ENCODE measurements at regions not wholly inside any gene's neighbourhood (a gene's known extent, or its start where the extent isn't known, plus 50 kb on each side); places are given as distances from the start of the nearest gene placed in this dataset.

- Histone ChIP-seq H3K4me3 (ENCODE audit: low read length in 2 of 2) (no peak overlapping the region), H2AFZ (ENCODE audit: low read length) (no peak overlapping the region), H3K27ac (replicated peaks; ENCODE audit: low read length) (no peak overlapping the region), H2BK120ac (ENCODE audit: low read depth, low read length) (no peak overlapping the region), H2BK12ac (ENCODE audit: low read length) (no peak overlapping the region), H2BK15ac (ENCODE audit: low read length) (no peak overlapping the region), H4K8ac (ENCODE audit: low read depth, low read length) (no peak overlapping the region), H2AK5ac (ENCODE audit: low read depth, low read length) (no peak overlapping the region), H4K91ac (ENCODE audit: low read depth, low read length, poor library complexity) (no peak overlapping the region), H3K9me3 (replicated peaks in 1 of 2; ENCODE audit: control insufficient read depth in 2 of 2, insufficient read depth in 1 of 2, low read depth in 1 of 2, low read length in 2 of 2) (no peaks in the 10 kb centered on the region), H3K4ac (ENCODE audit: low read length) (no peak overlapping the region), H3K18ac (ENCODE audit: low read length) (no peak overlapping the region), H3K36me3 (replicated peaks in 1 of 2; ENCODE audit: control insufficient read depth in 2 of 2, insufficient read depth in 2 of 2, low read length in 2 of 2) (no peaks in the 10 kb centered on the region), H3K4me2 (ENCODE audit: insufficient read depth, low read length, poor library complexity, severe bottlenecking) (no peak overlapping the region), H3K4me1 (ENCODE audit: control insufficient read depth in 2 of 2, insufficient read depth in 1 of 2, low read depth in 1 of 2, low read length in 2 of 2) (no peaks in the 10 kb centered on the region), H3K23ac (ENCODE audit: low read depth, low read length, poor library complexity) (no peak overlapping the region), H3K9ac (ENCODE audit: low read depth, low read length, poor library complexity) (no peak overlapping the region), H3K79me1 (ENCODE audit: low read depth, low read length) (no peaks in the 10 kb centered on the region), H3K27me3 (ENCODE audit: control insufficient read depth in 3 of 3, insufficient read depth in 3 of 3, low read depth in 1 of 3, low read length in 3 of 3) (no peaks in the 10 kb centered on the region), H3K14ac (ENCODE audit: low read length) (no peak overlapping the region), H2BK5ac (ENCODE audit: low read length) (no peak overlapping the region)
- WGBS, 2 donors (ENCODE audit: extremely low coverage in 2 of 2, insufficient read length in 2 of 2, insufficient replicate concordance in 1 of 2) = no CpG with 5 or more reads among the region's 1 CpG
- DNase-seq (ENCODE audit: low spot score) = no peak
These were observed 200.8 kb upstream of the BTBD3 start for GRCh38 chr20:11716945-11717248.

- no peak overlapping the region for H4K91ac ChIP-seq (ENCODE audit: low read depth, low read length, poor library complexity)
- no peak overlapping the region for H3K4ac ChIP-seq (ENCODE audit: low read length)
- no peak overlapping the region for H4K8ac ChIP-seq (ENCODE audit: low read depth, low read length)
- no peak overlapping the region for H2AK5ac ChIP-seq (ENCODE audit: low read depth, low read length)
- no peak overlapping the region for H3K27ac ChIP-seq (replicated peaks; ENCODE audit: low read length)
- H2BK15ac ChIP-seq (ENCODE audit: low read length) = no peak overlapping the region
- no peak overlapping the region for H3K18ac ChIP-seq (ENCODE audit: low read length)
- H3K79me1 ChIP-seq (ENCODE audit: low read depth, low read length) = no peaks in the 10 kb centered on the region
- no peaks in the 10 kb centered on the region for H3K27me3 ChIP-seq (ENCODE audit: control insufficient read depth in 3 of 3, insufficient read depth in 3 of 3, low read depth in 1 of 3, low read length in 3 of 3)
- H3K14ac ChIP-seq (ENCODE audit: low read length) = no peak overlapping the region
- H3K23ac ChIP-seq (ENCODE audit: low read depth, low read length, poor library complexity) = no peak overlapping the region
- no peak overlapping the region for H2BK12ac ChIP-seq (ENCODE audit: low read length)
- H3K9ac ChIP-seq (ENCODE audit: low read depth, low read length, poor library complexity) = no peak overlapping the region
- WGBS, 2 donors (ENCODE audit: extremely low coverage in 2 of 2, insufficient read length in 2 of 2, insufficient replicate concordance in 1 of 2) = no CpG with 5 or more reads among the region's 3 CpGs
- no peak overlapping the region for H3K4me2 ChIP-seq (ENCODE audit: insufficient read depth, low read length, poor library complexity, severe bottlenecking)
- no peak overlapping the region for H2AFZ ChIP-seq (ENCODE audit: low read length)
- H3K4me3 ChIP-seq (ENCODE audit: low read length in 2 of 2) = no peak overlapping the region
- no peaks in the 10 kb centered on the region for H3K36me3 ChIP-seq (replicated peaks in 1 of 2; ENCODE audit: control insufficient read depth in 2 of 2, insufficient read depth in 2 of 2, low read length in 2 of 2)
- no peak for DNase-seq (ENCODE audit: low spot score)
- H2BK120ac ChIP-seq (ENCODE audit: low read depth, low read length) = no peak overlapping the region
- H3K9me3 ChIP-seq (replicated peaks in 1 of 2; ENCODE audit: control insufficient read depth in 2 of 2, insufficient read depth in 1 of 2, low read depth in 1 of 2, low read length in 2 of 2) = no peaks in the 10 kb centered on the region
- H2BK5ac ChIP-seq (ENCODE audit: low read length) = no peak overlapping the region
- no peaks in the 10 kb centered on the region for H3K4me1 ChIP-seq (ENCODE audit: control insufficient read depth in 2 of 2, insufficient read depth in 1 of 2, low read depth in 1 of 2, low read length in 2 of 2)
These were observed 200.1 kb upstream of the BTBD3 start for GRCh38 chr20:11717562-11717961.

- Histone ChIP-seq H3K4me1 (ENCODE audit: control insufficient read depth in 2 of 2, insufficient read depth in 1 of 2, low read depth in 1 of 2, low read length in 2 of 2) (no peaks in the 10 kb centered on the region), H3K79me1 (ENCODE audit: low read depth, low read length) (no peaks in the 10 kb centered on the region), H3K9me3 (replicated peaks in 1 of 2; ENCODE audit: control insufficient read depth in 2 of 2, insufficient read depth in 1 of 2, low read depth in 1 of 2, low read length in 2 of 2) (no peaks in the 10 kb centered on the region), H2AFZ (ENCODE audit: low read length) (no peak overlapping the region), H4K91ac (ENCODE audit: low read depth, low read length, poor library complexity) (no peak overlapping the region), H2BK15ac (ENCODE audit: low read length) (no peak overlapping the region), H2BK120ac (ENCODE audit: low read depth, low read length) (no peak overlapping the region), H3K9ac (ENCODE audit: low read depth, low read length, poor library complexity) (no peak overlapping the region), H3K18ac (ENCODE audit: low read length) (no peak overlapping the region), H2BK12ac (ENCODE audit: low read length) (no peak overlapping the region), H3K4me3 (ENCODE audit: low read length in 2 of 2) (no peak overlapping the region), H3K14ac (ENCODE audit: low read length) (no peak overlapping the region), H3K23ac (ENCODE audit: low read depth, low read length, poor library complexity) (no peak overlapping the region), H3K27ac (replicated peaks; ENCODE audit: low read length) (no peak overlapping the region), H2AK5ac (ENCODE audit: low read depth, low read length) (no peak overlapping the region), H3K36me3 (replicated peaks in 1 of 2; ENCODE audit: control insufficient read depth in 2 of 2, insufficient read depth in 2 of 2, low read length in 2 of 2) (no peaks in the 10 kb centered on the region), H3K27me3 (ENCODE audit: control insufficient read depth in 3 of 3, insufficient read depth in 3 of 3, low read depth in 1 of 3, low read length in 3 of 3) (no peaks in the 10 kb centered on the region), H3K4me2 (ENCODE audit: insufficient read depth, low read length, poor library complexity, severe bottlenecking) (no peak overlapping the region), H2BK5ac (ENCODE audit: low read length) (no peak overlapping the region), H3K4ac (ENCODE audit: low read length) (no peak overlapping the region), H4K8ac (ENCODE audit: low read depth, low read length) (no peak overlapping the region)
- no CpG with 5 or more reads among the region's 1 CpG for WGBS, 2 donors (ENCODE audit: extremely low coverage in 2 of 2, insufficient read length in 2 of 2, insufficient replicate concordance in 1 of 2)
- DNase-seq (ENCODE audit: low spot score) = no peak
These were observed 199.1 kb upstream of the BTBD3 start for GRCh38 chr20:11718474-11719094.

GRCh38 chr20:11719153-11719552, 198.5 kb upstream of the BTBD3 start:
- WGBS, 2 donors (ENCODE audit: extremely low coverage in 2 of 2, insufficient read length in 2 of 2, insufficient replicate concordance in 1 of 2) = no CpG with 5 or more reads among the region's 4 CpGs
- H3K18ac ChIP-seq (ENCODE audit: low read length) = no peak overlapping the region

More at GRCh38 chr20:11719153-11719552, 198.5 kb upstream of the BTBD3 start:
- Histone ChIP-seq H3K23ac (ENCODE audit: low read depth, low read length, poor library complexity) (no peak overlapping the region), H4K91ac (ENCODE audit: low read depth, low read length, poor library complexity) (no peak overlapping the region), H2BK5ac (ENCODE audit: low read length) (no peak overlapping the region), H3K4ac (ENCODE audit: low read length) (no peak overlapping the region), H3K79me1 (ENCODE audit: low read depth, low read length) (no peaks in the 10 kb centered on the region), H2BK120ac (ENCODE audit: low read depth, low read length) (no peak overlapping the region), H3K4me3 (ENCODE audit: low read length in 2 of 2) (no peak overlapping the region), H3K14ac (ENCODE audit: low read length) (no peak overlapping the region), H3K9me3 (replicated peaks in 1 of 2; ENCODE audit: control insufficient read depth in 2 of 2, insufficient read depth in 1 of 2, low read depth in 1 of 2, low read length in 2 of 2) (no peaks in the 10 kb centered on the region), H2BK12ac (ENCODE audit: low read length) (no peak overlapping the region), H2AFZ (ENCODE audit: low read length) (no peak overlapping the region), H2AK5ac (ENCODE audit: low read depth, low read length) (no peak overlapping the region), H2BK15ac (ENCODE audit: low read length) (no peak overlapping the region), H3K9ac (ENCODE audit: low read depth, low read length, poor library complexity) (no peak overlapping the region), H3K27me3 (ENCODE audit: control insufficient read depth in 3 of 3, insufficient read depth in 3 of 3, low read depth in 1 of 3, low read length in 3 of 3) (no peaks in the 10 kb centered on the region), H3K27ac (replicated peaks; ENCODE audit: low read length) (no peak overlapping the region), H3K36me3 (replicated peaks in 1 of 2; ENCODE audit: control insufficient read depth in 2 of 2, insufficient read depth in 2 of 2, low read length in 2 of 2) (no peaks in the 10 kb centered on the region), H3K4me1 (ENCODE audit: control insufficient read depth in 2 of 2, insufficient read depth in 1 of 2, low read depth in 1 of 2, low read length in 2 of 2) (no peaks in the 10 kb centered on the region), H3K4me2 (ENCODE audit: insufficient read depth, low read length, poor library complexity, severe bottlenecking) (no peak overlapping the region), H4K8ac (ENCODE audit: low read depth, low read length) (no peak overlapping the region)
- DNase-seq (ENCODE audit: low spot score) = no peak

Measured in neuronal stem cell (in vitro differentiated cells).